ENCODE measurements at regions not wholly inside any gene's neighbourhood (a gene's known extent, or its start where the extent isn't known, plus 50 kb on each side); places are given as distances from the start of the nearest gene placed in this dataset.

GRCh38 chr13:97780486-97780885 is 173.0 kb upstream of the IPO5 start:
- no peaks in the 10 kb centered on the region for H3K36me3 ChIP-seq
- no peaks in the 10 kb centered on the region for H3K9me3 ChIP-seq
- no peaks in the 10 kb centered on the region for H3K4me1 ChIP-seq
- no peak for TF ChIP-seq CTCF (IDR thresholded peaks at IDR 0.05)
- no peak for ATAC-seq
- H3K27ac ChIP-seq = no peak overlapping the region
- no peak overlapping the region for H3K4me3 ChIP-seq
- no peaks in the 10 kb centered on the region for H3K27me3 ChIP-seq (ENCODE audit: low read depth)
- DNase-seq = no peak
- intact Hi-C loops (cut with DNase I) = no loop called here

- DNase-seq (no peak), ATAC-seq (no peak)
- TF ChIP-seq CTCF (IDR thresholded peaks at IDR 0.05) = no peak
- Histone ChIP-seq H3K9me3 (no peaks in the 10 kb centered on the region), H3K27ac (no peak overlapping the region), H3K36me3 (no peaks in the 10 kb centered on the region), H3K4me1 (no peaks in the 10 kb centered on the region), H3K4me3 (no peak overlapping the region), H3K27me3 (ENCODE audit: low read depth) (no peaks in the 10 kb centered on the region)
- intact Hi-C loops (cut with DNase I) = no loop called here
Measured at GRCh38 chr13:97781891-97782305, 171.6 kb upstream of the IPO5 start.

GRCh38 chr13:97786510-97786909 is 167.0 kb upstream of the IPO5 start:
- H3K27ac ChIP-seq = no peak overlapping the region
- no peak for DNase-seq
- peaks cover 15% of the 10 kb centered on the region for H3K9me3 ChIP-seq
- H3K27me3 ChIP-seq (ENCODE audit: low read depth) = no peaks in the 10 kb centered on the region
- H3K4me3 ChIP-seq = no peak overlapping the region
- no peaks in the 10 kb centered on the region for H3K36me3 ChIP-seq
- intact Hi-C loops (cut with DNase I) = no loop called here
- H3K4me1 ChIP-seq = no peaks in the 10 kb centered on the region
- TF ChIP-seq CTCF (IDR thresholded peaks at IDR 0.05) = no peak
- no peak for ATAC-seq

- no peak for DNase-seq
- Histone ChIP-seq H3K4me3 (no peak overlapping the region), H3K9me3 (peaks cover 22% of the 10 kb centered on the region), H3K27ac (no peak overlapping the region), H3K4me1 (no peaks in the 10 kb centered on the region), H3K36me3 (no peaks in the 10 kb centered on the region), H3K27me3 (ENCODE audit: low read depth) (no peaks in the 10 kb centered on the region)
- intact Hi-C loops (cut with DNase I) = no loop called here
- no peak for ATAC-seq
- TF ChIP-seq CTCF (IDR thresholded peaks at IDR 0.05) = no peak
Measured at GRCh38 chr13:97797553-97797952, 155.9 kb upstream of the IPO5 start.

GRCh38 chr13:97798171-97798821 is 155.2 kb upstream of the IPO5 start:
- H3K27me3 ChIP-seq (ENCODE audit: low read depth) = no peaks in the 10 kb centered on the region
- ATAC-seq (no peak), DNase-seq (no peak)
- no peak for TF ChIP-seq CTCF (IDR thresholded peaks at IDR 0.05)
- H3K4me3 ChIP-seq = no peak overlapping the region
- no peak overlapping the region for H3K27ac ChIP-seq
- H3K4me1 ChIP-seq = no peaks in the 10 kb centered on the region
- no peaks in the 10 kb centered on the region for H3K36me3 ChIP-seq
- peaks cover 16% of the 10 kb centered on the region for H3K9me3 ChIP-seq
- intact Hi-C loops (cut with DNase I) = no loop called here

Measured in lower lobe of right lung (tissue), 2 donors.